Ishikawa (cell line): ENCODE measurements at regions not wholly inside any gene's neighbourhood (a gene's known extent, or its start where the extent isn't known, plus 50 kb on each side); places are given as distances from the start of the nearest gene placed in this dataset.

Experiments used
- CEBPB ChIP-seq: IDR thresholded peaks from 2 replicates; pipeline ENCODE4 v1.6.1; 2012
- CREB1 ChIP-seq: IDR thresholded peaks from 2 replicates; pipeline ENCODE4 v1.6.1; 2012; ENCODE audit warnings: low read depth
- EGR1 ChIP-seq: IDR thresholded peaks from 2 replicates; pipeline ENCODE4 v1.6.1; 2012
- EP300 ChIP-seq: IDR thresholded peaks from 2 replicates; pipeline ENCODE4 v1.6.1; 2012; ENCODE audit warnings: borderline replicate concordance
- FOXM1 ChIP-seq: IDR thresholded peaks from 2 replicates; pipeline ENCODE4 v1.6.1; 2012; ENCODE audit warnings: low read depth, borderline replicate concordance
- NFIC ChIP-seq: IDR thresholded peaks from 2 replicates; pipeline ENCODE4 v1.6.1; 2012
- RAD21 ChIP-seq: IDR thresholded peaks from 2 replicates; pipeline ENCODE4 v1.6.1; 2012; ENCODE audit warnings: low read depth
- TCF12 ChIP-seq: IDR thresholded peaks from 2 replicates; pipeline ENCODE4 v1.6.1; 2012; ENCODE audit warnings: low read depth
- TEAD4 ChIP-seq: IDR thresholded peaks from 2 replicates; pipeline ENCODE4 v1.6.1; 2012
- YY1 ChIP-seq: IDR thresholded peaks from 2 replicates; pipeline ENCODE4 v1.6.1; 2012; ENCODE audit warnings: low read depth
- TF ChIP-seq, protein P1 (sequence below): IDR thresholded peaks from 2 replicates; pipeline ENCODE4 v1.6.1; 2012
- TF ChIP-seq, protein P2 (sequence below): IDR thresholded peaks from 2 replicates; pipeline ENCODE4 v1.6.1; 2012; ENCODE audit warnings: low read depth, mild to moderate bottlenecking
- TF ChIP-seq, protein P3 (sequence below): IDR thresholded peaks from 2 replicates; pipeline ENCODE4 v1.6.1; 2012

DNA sequence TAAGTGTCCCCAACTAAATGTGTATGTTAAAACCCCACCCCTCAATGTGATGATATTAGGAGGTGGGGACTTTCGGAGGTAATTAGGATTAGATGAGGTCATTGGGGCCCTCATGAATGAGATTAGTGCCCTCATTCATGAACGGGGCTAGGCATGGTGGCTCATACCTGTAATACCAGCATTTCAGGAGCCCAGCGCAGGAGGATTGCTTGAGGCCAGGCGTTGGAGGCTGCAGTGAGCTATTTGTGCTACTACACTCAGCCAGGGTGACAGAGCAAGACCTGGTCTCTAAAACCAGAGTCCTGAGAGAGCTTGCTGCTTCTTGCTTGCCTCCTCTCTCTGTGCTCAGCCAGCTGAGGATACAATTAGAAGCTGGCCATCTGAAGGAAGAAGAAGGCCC lies 62.1 kb upstream of the HSPA9 start:
- TF ChIP-seq YY1 (no peak), EP300 (no peak), RAD21 (no peak), FOXM1 (no peak), TCF12 (no peak), NFIC (no peak), CEBPB (no peak), EGR1 (no peak), CREB1 (no peak), TEAD4 (no peak)
- TF ChIP-seq, protein P1, sequence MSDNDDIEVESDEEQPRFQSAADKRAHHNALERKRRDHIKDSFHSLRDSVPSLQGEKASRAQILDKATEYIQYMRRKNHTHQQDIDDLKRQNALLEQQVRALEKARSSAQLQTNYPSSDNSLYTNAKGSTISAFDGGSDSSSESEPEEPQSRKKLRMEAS: no peak
- TF ChIP-seq, protein P2, sequence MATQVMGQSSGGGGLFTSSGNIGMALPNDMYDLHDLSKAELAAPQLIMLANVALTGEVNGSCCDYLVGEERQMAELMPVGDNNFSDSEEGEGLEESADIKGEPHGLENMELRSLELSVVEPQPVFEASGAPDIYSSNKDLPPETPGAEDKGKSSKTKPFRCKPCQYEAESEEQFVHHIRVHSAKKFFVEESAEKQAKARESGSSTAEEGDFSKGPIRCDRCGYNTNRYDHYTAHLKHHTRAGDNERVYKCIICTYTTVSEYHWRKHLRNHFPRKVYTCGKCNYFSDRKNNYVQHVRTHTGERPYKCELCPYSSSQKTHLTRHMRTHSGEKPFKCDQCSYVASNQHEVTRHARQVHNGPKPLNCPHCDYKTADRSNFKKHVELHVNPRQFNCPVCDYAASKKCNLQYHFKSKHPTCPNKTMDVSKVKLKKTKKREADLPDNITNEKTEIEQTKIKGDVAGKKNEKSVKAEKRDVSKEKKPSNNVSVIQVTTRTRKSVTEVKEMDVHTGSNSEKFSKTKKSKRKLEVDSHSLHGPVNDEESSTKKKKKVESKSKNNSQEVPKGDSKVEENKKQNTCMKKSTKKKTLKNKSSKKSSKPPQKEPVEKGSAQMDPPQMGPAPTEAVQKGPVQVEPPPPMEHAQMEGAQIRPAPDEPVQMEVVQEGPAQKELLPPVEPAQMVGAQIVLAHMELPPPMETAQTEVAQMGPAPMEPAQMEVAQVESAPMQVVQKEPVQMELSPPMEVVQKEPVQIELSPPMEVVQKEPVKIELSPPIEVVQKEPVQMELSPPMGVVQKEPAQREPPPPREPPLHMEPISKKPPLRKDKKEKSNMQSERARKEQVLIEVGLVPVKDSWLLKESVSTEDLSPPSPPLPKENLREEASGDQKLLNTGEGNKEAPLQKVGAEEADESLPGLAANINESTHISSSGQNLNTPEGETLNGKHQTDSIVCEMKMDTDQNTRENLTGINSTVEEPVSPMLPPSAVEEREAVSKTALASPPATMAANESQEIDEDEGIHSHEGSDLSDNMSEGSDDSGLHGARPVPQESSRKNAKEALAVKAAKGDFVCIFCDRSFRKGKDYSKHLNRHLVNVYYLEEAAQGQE: no peak
- TF ChIP-seq, protein P3, sequence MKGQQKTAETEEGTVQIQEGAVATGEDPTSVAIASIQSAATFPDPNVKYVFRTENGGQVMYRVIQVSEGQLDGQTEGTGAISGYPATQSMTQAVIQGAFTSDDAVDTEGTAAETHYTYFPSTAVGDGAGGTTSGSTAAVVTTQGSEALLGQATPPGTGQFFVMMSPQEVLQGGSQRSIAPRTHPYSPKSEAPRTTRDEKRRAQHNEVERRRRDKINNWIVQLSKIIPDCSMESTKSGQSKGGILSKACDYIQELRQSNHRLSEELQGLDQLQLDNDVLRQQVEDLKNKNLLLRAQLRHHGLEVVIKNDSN: no peak
